Fibroblast of lung (primary cell): ENCODE measurements at regions not wholly inside any gene's neighbourhood (a gene's known extent, or its start where the extent isn't known, plus 50 kb on each side); places are given as distances from the start of the nearest gene placed in this dataset.

Source experiments
- DNase-seq, 2 donors: peaks; one replicate each; pipeline versions ENCODE4 v3.0.0 to v3.0.0-alpha.2; 2010; ENCODE audit warnings: low read depth in 2 of 2
- H2AFZ ChIP-seq: 2 replicates; pipeline ENCODE4 v1.5.1; 2012; ENCODE audit warnings: low read length, control low read depth, inconsistent platforms
- H3K27ac ChIP-seq: 2 replicates; pipeline ENCODE4 v1.5.1; 2011; ENCODE audit warnings: low read length, control low read depth; ENCODE audit not compliant: insufficient read depth
- H3K27me3 ChIP-seq: 2 replicates; pipeline ENCODE4 v1.5.1; 2011; ENCODE audit warnings: mild to moderate bottlenecking, low read length; ENCODE audit not compliant: control insufficient read depth, insufficient read depth
- H3K36me3 ChIP-seq: 2 replicates; pipeline ENCODE4 v1.5.1; 2011; ENCODE audit warnings: low read length; ENCODE audit not compliant: control insufficient read depth, insufficient read depth
- H3K4me1 ChIP-seq: 2 replicates; pipeline ENCODE4 v1.5.1; 2011; ENCODE audit warnings: low read length; ENCODE audit not compliant: control insufficient read depth, insufficient read depth; ENCODE audit errors: extremely low read depth
- H3K4me2 ChIP-seq: 2 replicates; pipeline ENCODE4 v1.5.1; 2011; ENCODE audit warnings: low read length, control low read depth; ENCODE audit not compliant: insufficient read depth; ENCODE audit errors: extremely low read depth
- H3K4me3 ChIP-seq, 4 experiments: fragments of 200-600 bp in 1 of 4; sonication (generic) in 1 of 4; replicated peaks in 1 of 4; 2 replicates each; pipeline ENCODE4 v1.5.1; 2011 to 2016; ENCODE audit warnings: low read length in 4 of 4, low read depth in 3 of 4, mild to moderate bottlenecking in 3 of 4, control low read depth in 2 of 4, inconsistent platforms in 1 of 4, mixed read lengths in 1 of 4; ENCODE audit not compliant: insufficient read depth in 1 of 4; ENCODE audit errors: control extremely low read depth in 1 of 4
- H3K79me2 ChIP-seq: 2 replicates; pipeline ENCODE4 v1.5.1; 2012; ENCODE audit warnings: mild to moderate bottlenecking, low read length, inconsistent platforms; ENCODE audit not compliant: control insufficient read depth, insufficient read depth
- H3K9ac ChIP-seq: 2 replicates; pipeline ENCODE4 v1.5.1; 2011; ENCODE audit warnings: mild to moderate bottlenecking, low read length, control low read depth; ENCODE audit not compliant: insufficient read depth
- H3K9me3 ChIP-seq: 2 replicates; pipeline ENCODE4 v1.5.1; 2012; ENCODE audit warnings: low read depth, low read length; ENCODE audit not compliant: control insufficient read depth, insufficient read depth
- H4K20me1 ChIP-seq: 2 replicates; pipeline ENCODE4 v1.5.1; 2011; ENCODE audit warnings: low read length; ENCODE audit not compliant: control insufficient read depth, insufficient read depth; ENCODE audit errors: extremely low read depth
- CTCF ChIP-seq, 2 donors: IDR thresholded peaks in 1 of 2; conservative IDR thresholded peaks in 1 of 2; 1 replicate in 1 of 2; 2 replicates in 1 of 2; pipeline ENCODE4 v1.5.1; 2011 to 2012; ENCODE audit warnings: low read length in 2 of 2, control low read depth in 1 of 2, inconsistent platforms in 1 of 2, low read depth in 1 of 2, mild to moderate bottlenecking in 1 of 2
- EZH2 ChIP-seq: IDR thresholded peaks from 2 replicates; pipeline ENCODE4 v1.5.1; 2012; ENCODE audit warnings: low read length, control low read depth, mild to moderate bottlenecking; ENCODE audit errors: missing control alignments

DNA sequence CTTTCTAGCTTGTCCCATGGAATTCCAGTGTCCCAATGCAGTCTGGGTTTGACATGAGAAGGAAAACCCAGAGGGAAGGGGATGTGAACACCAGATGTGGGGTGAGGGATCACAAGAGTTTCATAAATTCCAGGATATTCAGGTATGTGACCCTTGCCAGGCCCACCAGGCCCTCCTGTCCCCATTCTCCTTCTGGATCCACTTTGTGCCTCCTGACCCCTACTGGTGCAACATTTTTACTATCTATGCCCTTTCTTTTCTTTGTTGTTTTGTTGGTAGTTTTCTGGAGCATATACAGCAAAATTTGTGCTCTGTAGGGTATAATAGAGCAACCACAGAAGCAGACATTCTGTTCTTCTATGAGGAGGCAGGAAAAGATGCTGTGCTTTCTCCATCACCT lies 597.0 kb upstream of the GRAMD2B start:
- H3K4me2 ChIP-seq = no peak overlapping the region
- no peaks in the 10 kb centered on the region for H3K36me3 ChIP-seq
- no peak for TF ChIP-seq CTCF (conservative IDR thresholded peaks at IDR 0.05 in 1 of 2, IDR thresholded peaks at IDR 0.05 in 1 of 2; ENCODE audit: low read depth in 1 of 2, low read length in 2 of 2)
- TF ChIP-seq EZH2 = no peak
- DNase-seq = no peak
- H3K27ac ChIP-seq = no peak overlapping the region
- no peaks in the 10 kb centered on the region for H3K27me3 ChIP-seq
- H4K20me1 ChIP-seq = no peaks in the 10 kb centered on the region
- no peaks in the 10 kb centered on the region for H3K79me2 ChIP-seq
- H3K4me3 ChIP-seq = no peak overlapping the region
- H2AFZ ChIP-seq = no peak overlapping the region
- H3K4me1 ChIP-seq = no peaks in the 10 kb centered on the region
- H3K9ac ChIP-seq = no peak overlapping the region
- H3K9me3 ChIP-seq = no peaks in the 10 kb centered on the region

DNA sequence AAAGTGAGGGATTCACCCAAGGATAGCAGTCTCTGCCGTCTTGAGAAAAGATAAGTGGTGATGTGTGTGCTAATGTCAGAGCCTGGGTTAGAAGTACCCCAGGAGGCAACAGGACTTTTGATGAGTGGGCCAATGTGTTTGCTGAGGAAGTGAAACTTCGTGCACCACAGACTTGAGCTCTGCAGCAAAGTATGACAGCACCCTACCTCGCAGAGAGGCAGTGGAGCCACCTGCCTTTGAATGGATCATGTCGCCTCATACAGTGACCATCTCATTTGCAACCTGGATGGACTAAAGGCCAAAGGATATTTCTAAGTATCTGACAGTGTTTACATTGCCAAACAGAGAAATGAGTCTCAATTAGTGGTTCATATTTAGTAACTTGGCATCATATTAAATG lies 593.9 kb upstream of the GRAMD2B start:
- Histone ChIP-seq H3K9ac (no peak overlapping the region), H3K4me2 (no peak overlapping the region), H3K27me3 (no peaks in the 10 kb centered on the region), H3K79me2 (no peaks in the 10 kb centered on the region), H3K36me3 (no peaks in the 10 kb centered on the region), H3K27ac (no peak overlapping the region), H3K4me1 (no peaks in the 10 kb centered on the region), H3K9me3 (no peaks in the 10 kb centered on the region), H2AFZ (no peak overlapping the region), H4K20me1 (no peaks in the 10 kb centered on the region), H3K4me3 (no peak overlapping the region)
- TF ChIP-seq CTCF (conservative IDR thresholded peaks at IDR 0.05 in 1 of 2, IDR thresholded peaks at IDR 0.05 in 1 of 2; ENCODE audit: low read depth in 1 of 2, low read length in 2 of 2) = no peak
- TF ChIP-seq EZH2 = no peak
- DNase-seq = no peak

- H4K20me1 ChIP-seq = no peaks in the 10 kb centered on the region
- H3K27me3 ChIP-seq = no peaks in the 10 kb centered on the region
- H3K4me3 ChIP-seq = no peak overlapping the region
- no peaks in the 10 kb centered on the region for H3K36me3 ChIP-seq
- H3K9ac ChIP-seq = no peak overlapping the region
- no peak for DNase-seq
- no peak overlapping the region for H3K27ac ChIP-seq
- no peaks in the 10 kb centered on the region for H3K79me2 ChIP-seq
- no peak for TF ChIP-seq CTCF (conservative IDR thresholded peaks at IDR 0.05 in 1 of 2, IDR thresholded peaks at IDR 0.05 in 1 of 2; ENCODE audit: low read depth in 1 of 2, low read length in 2 of 2)
- no peak for TF ChIP-seq EZH2
- no peak overlapping the region for H3K4me2 ChIP-seq
- H2AFZ ChIP-seq = no peak overlapping the region
- H3K9me3 ChIP-seq = no peaks in the 10 kb centered on the region
- no peaks in the 10 kb centered on the region for H3K4me1 ChIP-seq
Observed at GRCh38 chr5:125833398-125833797, 589.8 kb upstream of the GRAMD2B start.
